ENCODE measurements at regions not wholly inside any gene's neighbourhood (a gene's known extent, or its start where the extent isn't known, plus 50 kb on each side); places are given as distances from the start of the nearest gene placed in this dataset.

GRCh38 chr9:93761822-93762221, 185.4 kb downstream of the PHF2 start (continued):
- TF ChIP-seq THAP7 (CRISPR knock-in tag; IDR thresholded peaks at IDR 0.05): no peak

- 0% methylated on average over 2 of the region's 2 CpGs for WGBS (ENCODE audit: insufficient coverage, low coverage, missing lambda C conversion rate)
- Histone ChIP-seq H3K79me2 (ENCODE audit: control insufficient read depth, insufficient read depth, low read length) (no peaks in the 10 kb centered on the region), H3K9ac (ENCODE audit: insufficient read depth in 1 of 2, low read depth in 2 of 2, low read length in 2 of 2) (no peak overlapping the region), H2AFZ (ENCODE audit: low read depth, low read length) (no peak overlapping the region), H3K36me3 (ENCODE audit: control insufficient read depth, insufficient read depth, low read length) (no peaks in the 10 kb centered on the region), H3K4me1 (replicated peaks in 1 of 2; ENCODE audit: control insufficient read depth in 2 of 2, insufficient read depth in 2 of 2, low read length in 2 of 2) (no peaks in the 10 kb centered on the region), H3K4me2 (ENCODE audit: insufficient read depth, low read length) (no peak overlapping the region), H3K27ac (ENCODE audit: extremely low read depth, low read depth, low read length) (no peak overlapping the region), H3K9me1 (ENCODE audit: control insufficient read depth, insufficient read depth, low read length) (no peaks in the 10 kb centered on the region), H3K27me3 (ENCODE audit: control insufficient read depth in 2 of 2, insufficient read depth in 2 of 2, low read length in 2 of 2) (no peaks in the 10 kb centered on the region), H3K4me3 (no peak overlapping the region), H3K9me3 (replicated peaks; ENCODE audit: control insufficient read depth, insufficient read depth, low read depth, low read length) (peaks cover 3% of the 10 kb centered on the region; the same call in 1 of the 2 replicates), H4K20me1 (replicated peaks; ENCODE audit: control insufficient read depth, insufficient read depth, low read length) (no peaks in the 10 kb centered on the region)
- BruUV-seq (replicated peaks): no TSS peak
- in situ Hi-C loops (cut with MboI): no loop called here
- ATAC-seq (no peak), FAIRE-seq (no peak), DNase-seq (ENCODE audit: extremely low read depth in 1 of 4, low spot score in 3 of 4) (no peak)
- ChIA-PET CTCF (ENCODE audit: low intra/inter-chr PET ratio) (no interaction called here), POLR2A (no interaction called here)
- intact Hi-C loops (cut with micrococcal nuclease): no loop called here
- TF ChIP-seq ZNF212 (CRISPR knock-in tag; IDR thresholded peaks at IDR 0.05) (no peak), CHD7 (IDR thresholded peaks at IDR 0.05; ENCODE audit: low read depth, low read length) (no peak), SIN3A (IDR thresholded peaks at IDR 0.05; ENCODE audit: borderline replicate concordance in 2 of 2, control insufficient read depth in 1 of 2, low read depth in 2 of 2, low read length in 2 of 2) (no peak), ZNF165 (CRISPR knock-in tag; IDR thresholded peaks at IDR 0.05; ENCODE audit: borderline replicate concordance) (no peak), SMC3 (conservative IDR thresholded peaks at IDR 0.05; ENCODE audit: insufficient read depth, low read depth, low read length) (no peak), SIX5 (IDR thresholded peaks at IDR 0.05; ENCODE audit: borderline replicate concordance in 1 of 2, insufficient read depth in 1 of 2, low read depth in 1 of 2, low read length in 2 of 2) (no peak), RFX1 (IDR thresholded peaks at IDR 0.05) (no peak)
These were observed 173.7 kb downstream of the PHF2 start for GRCh38 chr9:93750045-93750444.
